ENCODE measurements at regions not wholly inside any gene's neighbourhood (a gene's known extent, or its start where the extent isn't known, plus 50 kb on each side); places are given as distances from the start of the nearest gene placed in this dataset.

GRCh38 chr10:21402606-21403083, 122.8 kb downstream of the SKIDA1 start:
- no peak for TF ChIP-seq CTCF (optimal IDR thresholded peaks at IDR 0.05 in 1 of 3, IDR thresholded peaks at IDR 0.05 in 1 of 3, conservative IDR thresholded peaks at IDR 0.05 in 1 of 3; ENCODE audit: extremely low read depth in 1 of 3, insufficient read depth in 2 of 3, low read length in 3 of 3)
- TF ChIP-seq EZH2 (IDR thresholded peaks at IDR 0.05; ENCODE audit: low read length): no peak

All from keratinocyte (primary cell).